GM19395 (cell line): ENCODE measurements at regions not wholly inside any gene's neighbourhood (a gene's known extent, or its start where the extent isn't known, plus 50 kb on each side); places are given as distances from the start of the nearest gene placed in this dataset.

ENCODE experiments used
- ATAC-seq: cut with Tn5 transposase; IDR thresholded peaks from one replicate; pipeline ENCODE4 v1.9.1; 2021; ENCODE audit warnings: mild to moderate bottlenecking, moderate library complexity; ENCODE audit not compliant: unreplicated experiment

GRCh38 chr9:106684940-106685695, 177.8 kb upstream of the ZNF462 start:
- ATAC-seq = no peak

DNA sequence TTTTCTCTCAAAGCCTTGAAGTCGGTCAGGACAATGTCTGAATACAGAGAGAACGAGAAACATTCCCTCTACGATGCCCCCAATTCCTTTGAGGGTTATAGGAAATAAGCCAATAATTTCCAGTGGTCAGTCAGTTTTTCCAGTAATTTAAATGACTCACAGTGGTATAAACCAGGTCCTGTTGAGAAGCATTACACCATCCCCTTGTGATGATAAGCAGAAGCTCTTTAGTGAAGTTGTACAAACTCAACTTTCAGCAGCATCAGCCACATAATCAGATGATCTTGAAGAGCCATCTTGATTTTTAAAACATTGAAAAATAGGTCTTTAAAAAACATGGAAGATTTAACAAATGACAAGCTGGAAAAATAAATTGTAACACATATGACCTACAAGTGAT, 173.9 kb upstream of the ZNF462 start:
- no peak for ATAC-seq

DNA sequence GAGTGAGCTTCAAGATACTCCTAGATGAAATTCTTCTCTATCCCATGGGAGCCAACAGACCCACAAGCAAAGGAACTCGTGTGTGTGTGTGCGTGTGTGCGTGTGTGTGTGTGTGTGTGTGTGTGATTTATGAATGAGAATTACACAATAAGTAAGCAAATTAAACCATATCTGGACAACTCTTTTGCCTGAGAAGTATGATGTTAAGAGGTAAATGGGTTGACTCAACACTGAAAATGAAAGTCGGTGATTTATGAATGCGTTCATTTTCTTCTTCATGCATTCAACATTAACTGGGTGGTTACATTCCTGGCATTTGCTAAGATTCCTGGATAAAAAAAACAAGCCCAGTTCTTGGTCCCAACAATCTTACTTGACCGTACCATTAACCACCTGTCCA, 171.3 kb upstream of the ZNF462 start:
- no peak for ATAC-seq

DNA sequence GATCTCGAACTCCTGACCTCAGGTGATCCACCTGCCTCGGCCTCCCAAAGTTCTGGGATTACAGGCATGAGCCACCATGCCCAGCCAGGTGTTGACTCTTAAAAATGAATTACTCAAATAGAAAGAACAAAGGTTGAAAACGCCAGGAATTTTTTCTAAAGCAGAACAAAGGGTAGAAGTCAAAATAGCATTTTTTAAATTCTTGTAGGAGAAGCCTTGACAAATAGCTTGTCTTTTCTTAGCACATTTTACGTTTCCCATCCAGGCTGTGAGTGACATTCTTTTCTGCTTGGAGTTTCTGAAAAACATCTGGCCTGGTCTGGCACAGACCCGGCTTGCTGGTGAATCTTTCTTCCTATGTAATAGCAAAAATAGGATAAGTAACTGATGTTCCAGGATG, 169.4 kb upstream of the ZNF462 start:
- no peak for ATAC-seq

DNA sequence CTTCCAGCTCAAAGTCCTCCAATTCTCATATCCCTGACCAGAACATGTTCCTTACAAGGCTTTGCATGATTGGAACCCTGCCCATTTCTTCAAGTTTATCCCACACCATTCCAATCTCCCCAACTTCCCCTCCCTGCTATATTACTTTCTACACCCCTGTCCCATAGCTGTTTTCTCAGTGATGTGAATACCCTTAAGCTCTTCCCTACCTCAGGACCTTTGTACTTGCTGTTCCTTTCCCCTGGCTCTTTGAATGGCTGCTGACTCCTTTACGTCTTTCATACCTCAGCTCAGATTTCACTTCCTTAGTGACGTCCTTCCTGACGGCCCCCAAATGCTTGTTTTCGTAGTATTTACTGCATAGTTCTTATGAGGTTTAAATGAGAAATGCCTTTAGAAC, 166.2 kb upstream of the ZNF462 start:
- ATAC-seq = no peak

GRCh38 chr9:106697390-106697749, 165.6 kb upstream of the ZNF462 start:
- ATAC-seq = no peak

- ATAC-seq = no peak
Observed at GRCh38 chr9:106697750-106698502, 165.0 kb upstream of the ZNF462 start.

GRCh38 chr9:106700676-106701075, 162.3 kb upstream of the ZNF462 start:
- ATAC-seq = no peak

GRCh38 chr9:106701611-106702010, 161.4 kb upstream of the ZNF462 start:
- ATAC-seq = no peak

DNA sequence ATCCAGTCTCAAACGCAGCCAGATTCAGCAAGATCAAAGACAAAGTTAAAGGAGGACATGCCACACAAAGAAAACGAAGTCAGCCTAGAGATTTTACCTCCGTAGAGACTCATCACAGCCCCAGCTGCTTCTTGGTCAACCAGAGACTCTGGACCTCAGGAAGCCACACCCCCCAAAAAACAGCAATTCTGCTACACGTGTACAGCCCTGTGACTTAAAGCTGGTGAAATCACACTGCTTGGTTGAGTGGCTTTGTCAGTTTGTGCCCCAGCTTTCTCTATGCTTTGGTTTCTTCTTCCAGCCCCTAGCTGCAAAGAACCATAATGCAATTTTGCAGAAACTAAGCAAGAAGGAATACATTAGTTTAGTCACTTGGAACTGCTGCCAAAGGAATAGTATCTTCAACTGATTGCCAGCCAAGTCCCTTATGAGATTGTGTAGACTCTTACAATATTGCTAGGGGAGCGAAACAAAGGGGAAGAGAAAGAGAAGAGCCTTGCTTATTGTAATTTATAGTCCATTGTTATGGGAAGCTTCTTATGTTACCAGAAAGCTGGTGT, 158.8 kb upstream of the ZNF462 start:
- ATAC-seq = no peak

GRCh38 chr9:106707291-106707690, 155.7 kb upstream of the ZNF462 start:
- ATAC-seq = no peak

GRCh38 chr9:106707738-106708474, 155.1 kb upstream of the ZNF462 start:
- no peak for ATAC-seq

GRCh38 chr9:106708475-106709146, 154.4 kb upstream of the ZNF462 start:
- ATAC-seq = no peak

DNA sequence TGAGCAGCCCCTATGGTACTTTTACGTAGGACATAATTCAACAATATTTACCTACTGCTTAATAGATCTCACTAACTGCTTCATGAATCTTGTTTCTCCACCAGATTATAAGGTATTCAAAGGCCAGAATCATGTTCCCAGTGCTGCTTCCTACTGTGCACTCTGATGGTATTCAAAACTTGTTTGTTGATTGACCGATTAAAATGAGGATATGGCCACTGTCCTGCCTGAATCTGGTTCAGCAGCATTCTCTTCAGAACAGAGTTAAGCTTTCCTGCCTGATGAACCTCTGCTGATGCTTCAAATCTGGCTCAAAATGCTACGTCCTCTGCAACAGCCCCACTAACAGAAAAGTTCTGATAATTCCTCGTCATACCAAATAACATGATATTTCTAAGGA, 150.7 kb upstream of the ZNF462 start:
- ATAC-seq = no peak

GRCh38 chr9:106713206-106713605, 149.8 kb upstream of the ZNF462 start:
- no peak for ATAC-seq

DNA sequence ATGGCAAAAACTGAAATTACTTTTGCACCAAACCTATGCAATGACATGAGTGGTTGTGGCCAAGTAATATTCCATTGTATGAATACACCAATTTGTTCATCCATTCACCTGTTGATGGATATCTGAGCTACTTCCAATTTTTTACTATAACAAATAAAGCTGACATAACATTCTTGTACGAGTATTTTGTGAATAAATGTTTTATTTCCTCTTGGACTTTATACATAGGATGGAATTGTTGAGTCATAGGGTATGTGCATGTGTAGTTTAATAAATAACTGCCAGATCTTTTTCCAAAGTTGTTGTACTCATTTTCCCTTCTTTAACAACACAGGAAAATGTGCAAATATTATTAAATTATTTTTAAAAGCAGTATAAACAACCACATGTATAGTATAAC, 146.1 kb upstream of the ZNF462 start:
- ATAC-seq = no peak

GRCh38 chr9:106717686-106718085, 145.3 kb upstream of the ZNF462 start:
- no peak for ATAC-seq

- ATAC-seq = no peak
Observed at GRCh38 chr9:106718936-106719335, 144.0 kb upstream of the ZNF462 start.

DNA sequence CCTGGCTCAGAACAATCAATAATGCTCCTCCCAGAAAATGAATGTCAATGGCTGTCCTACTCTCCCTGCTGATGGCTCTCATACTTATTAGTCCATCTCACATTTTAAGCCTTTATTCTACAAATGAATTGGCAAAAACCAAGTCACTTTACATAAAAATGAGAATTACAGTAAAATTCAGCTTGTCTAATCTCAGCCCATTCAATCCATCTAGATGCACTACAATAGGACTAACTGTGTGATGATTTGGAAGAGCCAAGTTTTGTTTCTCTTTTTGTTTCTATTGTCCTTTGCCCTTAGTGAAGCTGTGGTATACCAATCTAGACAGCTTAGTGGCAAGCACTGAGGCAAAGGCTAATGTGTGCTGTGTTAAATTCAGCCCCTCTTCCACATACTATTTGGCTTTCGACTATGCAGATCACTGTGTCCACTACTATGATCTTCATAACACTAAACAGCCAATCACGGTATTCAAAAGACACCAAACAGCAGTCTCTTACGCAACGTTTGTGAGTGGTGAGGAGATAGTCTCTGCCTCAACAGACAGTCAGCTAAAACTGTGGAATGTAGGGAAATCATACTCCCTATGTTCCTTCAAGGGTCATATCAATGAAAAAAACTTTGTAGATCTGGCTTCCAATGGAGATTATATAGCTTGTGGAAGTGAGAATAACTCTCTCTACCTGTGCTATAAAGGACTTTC, 140.8 kb upstream of the ZNF462 start:
- ATAC-seq = no peak

GRCh38 chr9:106723926-106724325, 139.0 kb upstream of the ZNF462 start:
- no peak for ATAC-seq
